ENCODE measurements at regions not wholly inside any gene's neighbourhood (a gene's known extent, or its start where the extent isn't known, plus 50 kb on each side); places are given as distances from the start of the nearest gene placed in this dataset.

GRCh38 chr4:128458816-128459215 lies 171.2 kb upstream of the PGRMC2 start:
- TF ChIP-seq GABPB1 (CRISPR knock-in tag; IDR thresholded peaks at IDR 0.05) (no peak), MLX (CRISPR knock-in tag; IDR thresholded peaks at IDR 0.05) (no peak), FOXK1 (CRISPR knock-in tag; IDR thresholded peaks at IDR 0.05) (no peak), ETV6 (CRISPR knock-in tag; IDR thresholded peaks at IDR 0.05) (no peak)
- H3K27ac Mint-ChIP-seq = no peak overlapping the region
- ATAC-seq = no peak
- H3K4me1 Mint-ChIP-seq = peaks cover 10% of the 10 kb centered on the region
- H3K9me3 Mint-ChIP-seq = peaks cover 12% of the 10 kb centered on the region
- H3K4me3 Mint-ChIP-seq = no peak overlapping the region
- ChIA-PET POLR2A (no interaction called here), CTCF (no interaction called here)
- H3K36me3 Mint-ChIP-seq = peaks cover 10% of the 10 kb centered on the region
- no peaks in the 10 kb centered on the region; the same call in 1 of the 2 replicates for H3K27me3 Mint-ChIP-seq (ENCODE audit: low read depth)
- no peak for DNase-seq (ENCODE audit: low spot score)

GRCh38 chr4:128457726-128458125 lies 170.1 kb upstream of the PGRMC2 start:
- ChIA-PET POLR2A (no interaction called here), CTCF (no interaction called here)
- Mint-ChIP-seq H3K36me3 (peaks cover 3% of the 10 kb centered on the region), H3K4me1 (peaks cover 5% of the 10 kb centered on the region), H3K27ac (no peak overlapping the region), H3K4me3 (no peak overlapping the region), H3K27me3 (ENCODE audit: low read depth) (no peaks in the 10 kb centered on the region; the same call in 1 of the 2 replicates), H3K9me3 (peaks cover 4% of the 10 kb centered on the region)
- no peak for ATAC-seq
- no peak for TF ChIP-seq NR1H2 (CRISPR knock-in tag; IDR thresholded peaks at IDR 0.05)
- TF ChIP-seq NFATC4 (CRISPR knock-in tag; IDR thresholded peaks at IDR 0.05) = no peak
- TF ChIP-seq MXD4 (CRISPR knock-in tag; IDR thresholded peaks at IDR 0.05; ENCODE audit: borderline replicate concordance) = no peak
- no peak for TF ChIP-seq ZNF138 (CRISPR knock-in tag; conservative IDR thresholded peaks at IDR 0.05)
- no peak for TF ChIP-seq ESRRA (CRISPR knock-in tag; IDR thresholded peaks at IDR 0.05; ENCODE audit: borderline replicate concordance)
- TF ChIP-seq FOXP4 (CRISPR knock-in tag; IDR thresholded peaks at IDR 0.05) = no peak
- TF ChIP-seq ERG (CRISPR knock-in tag; IDR thresholded peaks at IDR 0.05) = no peak
- TF ChIP-seq SOX15 (CRISPR knock-in tag; IDR thresholded peaks at IDR 0.05) = no peak
- no peak for TF ChIP-seq CDX4 (CRISPR knock-in tag; IDR thresholded peaks at IDR 0.05; ENCODE audit: borderline replicate concordance)
- no peak for TF ChIP-seq ZNF121 (CRISPR knock-in tag; IDR thresholded peaks at IDR 0.05)
- no peak for TF ChIP-seq ZNF416 (CRISPR knock-in tag; IDR thresholded peaks at IDR 0.05)
- TF ChIP-seq ZMAT4 (CRISPR knock-in tag; IDR thresholded peaks at IDR 0.05) = no peak
- TF ChIP-seq CREM (CRISPR knock-in tag; IDR thresholded peaks at IDR 0.05) = no peak
- TF ChIP-seq TCF7 (CRISPR knock-in tag; IDR thresholded peaks at IDR 0.05; ENCODE audit: low read depth) = no peak
- no peak for TF ChIP-seq ZNF396 (CRISPR knock-in tag; IDR thresholded peaks at IDR 0.05; ENCODE audit: borderline replicate concordance)
- TF ChIP-seq GRHL2 (CRISPR knock-in tag; IDR thresholded peaks at IDR 0.05; ENCODE audit: insufficient replicate concordance, severe bottlenecking) = no peak
- TF ChIP-seq E2F5 (CRISPR knock-in tag; IDR thresholded peaks at IDR 0.05) = no peak
- TF ChIP-seq ZNF281 (CRISPR knock-in tag; IDR thresholded peaks at IDR 0.05) = no peak
- DNase-seq (ENCODE audit: low spot score) = no peak
